WI38 (cell line): ENCODE measurements at regions not wholly inside any gene's neighbourhood (a gene's known extent, or its start where the extent isn't known, plus 50 kb on each side); places are given as distances from the start of the nearest gene placed in this dataset.

Experiments used
- H3K4me3 ChIP-seq: 2 replicates; pipeline ENCODE4 v1.5.1; 2011; ENCODE audit warnings: low read depth, mild to moderate bottlenecking, control low read depth, low read length
- CTCF ChIP-seq: IDR thresholded peaks from 2 replicates; pipeline ENCODE4 v1.5.1; 2012; ENCODE audit warnings: low read depth, mild to moderate bottlenecking, control low read depth, low read length

- H3K4me3 ChIP-seq: no peak overlapping the region
- no peak for TF ChIP-seq CTCF
Measured at GRCh38 chr6:67544851-67545452, 1090.1 kb upstream of the ADGRB3 start.

- no peak overlapping the region for H3K4me3 ChIP-seq
- no peak for TF ChIP-seq CTCF
Measured at GRCh38 chr6:67541586-67541985, 1093.5 kb upstream of the ADGRB3 start.

GRCh38 chr6:67538032-67538431 lies 1097.0 kb upstream of the ADGRB3 start:
- H3K4me3 ChIP-seq: no peak overlapping the region
- no peak for TF ChIP-seq CTCF

- no peak overlapping the region for H3K4me3 ChIP-seq
- TF ChIP-seq CTCF: no peak
Measured at GRCh38 chr6:67535946-67536345, 1099.1 kb upstream of the ADGRB3 start.

GRCh38 chr6:67506352-67506751 lies 1128.7 kb upstream of the ADGRB3 start:
- no peak for TF ChIP-seq CTCF
- H3K4me3 ChIP-seq: no peak overlapping the region

- no peak for TF ChIP-seq CTCF
- no peak overlapping the region for H3K4me3 ChIP-seq
Measured at GRCh38 chr6:67501755-67502154, 1133.3 kb upstream of the ADGRB3 start.

GRCh38 chr6:67497749-67498148 lies 1137.3 kb upstream of the ADGRB3 start:
- no peak overlapping the region for H3K4me3 ChIP-seq
- TF ChIP-seq CTCF: no peak
